Astrocyte of the hippocampus (primary cell): ENCODE measurements at regions not wholly inside any gene's neighbourhood (a gene's known extent, or its start where the extent isn't known, plus 50 kb on each side); places are given as distances from the start of the nearest gene placed in this dataset.

ENCODE experiments used
- DNase-seq: peaks from one replicate; pipeline ENCODE4 v3.0.0; 2011; ENCODE audit warnings: low read depth, low spot score

DNA sequence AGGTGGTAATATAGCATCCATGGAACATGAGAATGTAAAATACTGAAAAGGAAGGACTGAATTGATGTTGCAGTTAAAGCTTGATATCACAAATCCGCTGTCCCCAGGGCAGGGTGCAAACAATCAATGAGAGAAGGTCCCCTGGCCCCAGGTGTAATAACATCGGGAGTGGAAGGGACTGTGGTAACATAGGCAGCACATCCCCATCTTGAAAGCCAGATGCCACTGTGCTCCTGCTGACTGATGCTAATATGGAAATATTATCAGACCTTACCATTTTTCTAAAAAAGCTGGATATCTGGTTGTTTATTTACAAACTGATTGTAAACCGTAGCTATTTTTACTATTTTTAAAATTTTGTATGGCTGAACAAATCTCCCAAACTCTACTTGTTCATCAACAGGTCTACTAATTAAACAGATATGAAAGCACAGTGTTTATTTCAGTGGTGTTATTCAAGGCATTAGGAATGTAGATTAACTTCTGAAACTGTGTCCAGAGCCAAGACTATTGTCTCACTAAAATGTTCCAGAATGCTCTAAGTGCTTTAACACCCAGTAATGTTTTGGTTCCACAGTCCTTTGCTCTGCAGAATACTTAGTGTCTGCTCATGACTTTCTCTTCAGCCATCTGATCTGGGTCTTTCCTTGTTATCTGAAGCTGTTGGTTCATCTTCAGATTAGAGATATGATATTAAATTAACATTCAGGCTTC is 386.0 kb upstream of the RARB start:
- DNase-seq: peak; percentile 38

DNA sequence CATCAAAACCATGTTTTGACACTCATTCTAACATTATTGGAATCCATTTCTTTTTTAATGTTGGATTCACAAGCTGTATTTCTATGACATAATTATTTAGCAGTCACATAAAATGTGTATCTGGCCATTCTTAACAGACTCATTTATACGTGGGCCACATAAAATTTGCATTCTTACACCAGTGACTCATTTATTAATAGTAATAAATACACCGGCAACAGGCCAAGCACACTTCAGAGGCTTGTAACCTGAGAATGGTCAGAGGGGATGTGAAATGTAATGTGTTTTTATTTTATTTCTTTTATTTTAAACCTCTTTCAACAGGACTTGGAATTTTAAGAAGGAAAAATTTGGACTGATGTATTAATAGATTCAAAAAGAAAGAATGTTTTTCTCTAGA is 384.9 kb upstream of the RARB start:
- no peak for DNase-seq

GRCh38 chr3:25043749-25044148 is 384.3 kb upstream of the RARB start:
- DNase-seq: no peak

- DNase-seq: peak; percentile 55
Observed at GRCh38 chr3:25044762-25045710, 383.0 kb upstream of the RARB start.

- peak; percentile 21 for DNase-seq
Observed at GRCh38 chr3:25046911-25047771, 380.9 kb upstream of the RARB start.

GRCh38 chr3:25049304-25049703 is 378.8 kb upstream of the RARB start:
- no peak for DNase-seq

DNA sequence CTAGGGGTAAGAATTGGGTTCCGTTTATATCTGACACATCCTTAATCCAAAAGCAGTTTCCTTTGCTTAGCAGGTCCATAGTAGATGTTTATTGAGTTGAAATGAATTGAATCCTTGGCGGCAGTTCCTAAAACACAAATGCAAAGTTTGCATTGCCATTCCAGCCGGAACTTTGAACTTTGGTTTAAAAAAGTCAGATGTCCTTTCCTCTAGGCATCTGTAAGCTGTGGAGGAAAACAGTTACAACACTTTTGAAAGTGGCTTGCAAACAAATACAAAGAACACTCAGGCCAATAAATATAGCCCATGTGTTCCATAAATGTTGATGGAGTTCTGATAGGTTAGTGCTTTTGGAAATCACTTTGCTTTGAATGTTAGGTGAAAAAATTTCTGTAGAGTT is 374.7 kb upstream of the RARB start:
- no peak for DNase-seq

DNA sequence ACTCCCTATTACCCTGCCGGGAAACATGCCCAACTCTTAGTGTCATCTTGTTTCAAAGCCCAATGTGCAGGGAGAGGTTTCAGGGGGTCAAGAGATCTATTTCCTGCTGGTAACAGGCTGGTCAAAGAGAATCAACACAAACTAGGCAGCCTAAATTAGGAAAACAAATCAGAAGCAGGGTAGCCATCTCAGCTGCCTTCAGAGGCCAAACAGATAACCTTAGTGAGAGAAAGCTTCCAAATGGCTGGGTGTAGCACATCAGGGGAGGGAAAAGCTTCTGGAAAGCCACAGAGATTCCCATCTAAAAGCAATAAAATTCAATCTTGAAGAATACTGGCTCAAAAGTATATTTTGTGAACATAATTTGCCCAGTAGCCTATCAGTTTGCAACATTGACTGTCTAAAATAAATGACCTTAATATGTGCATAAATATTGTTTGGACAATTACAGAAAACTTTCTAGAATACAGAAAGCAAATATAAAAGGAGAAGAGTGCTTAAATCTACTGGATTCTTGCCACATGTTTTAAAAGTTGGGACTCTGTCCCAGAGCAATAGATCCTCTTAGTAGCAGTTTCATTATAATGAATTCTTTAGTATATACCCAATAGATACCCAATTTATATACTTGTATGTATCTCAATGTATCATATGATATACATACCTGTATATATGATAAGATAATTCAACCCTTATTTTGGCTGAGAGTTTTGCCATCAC is 371.9 kb upstream of the RARB start:
- no peak for DNase-seq

- no peak for DNase-seq
Observed at GRCh38 chr3:25056803-25057351, 371.2 kb upstream of the RARB start.

DNA sequence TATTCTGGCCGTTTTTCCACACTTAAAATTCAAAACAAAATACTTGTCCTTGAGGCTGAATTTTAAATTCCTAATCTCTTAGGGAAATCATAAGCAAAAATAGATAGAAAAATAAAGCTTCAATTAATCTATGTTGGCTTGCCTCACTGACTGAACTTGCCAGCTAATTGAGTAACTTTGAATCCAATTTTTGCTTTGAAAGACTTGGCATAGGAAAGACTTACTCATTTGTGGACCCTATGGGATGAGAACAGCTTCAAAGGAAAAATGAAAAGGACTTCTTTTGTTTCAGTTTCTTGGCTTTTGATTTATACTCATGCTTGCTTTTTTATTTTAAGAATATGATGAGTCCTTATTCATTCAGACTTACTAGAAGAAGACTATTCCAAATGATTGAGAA is 370.7 kb upstream of the RARB start:
- DNase-seq: no peak

DNA sequence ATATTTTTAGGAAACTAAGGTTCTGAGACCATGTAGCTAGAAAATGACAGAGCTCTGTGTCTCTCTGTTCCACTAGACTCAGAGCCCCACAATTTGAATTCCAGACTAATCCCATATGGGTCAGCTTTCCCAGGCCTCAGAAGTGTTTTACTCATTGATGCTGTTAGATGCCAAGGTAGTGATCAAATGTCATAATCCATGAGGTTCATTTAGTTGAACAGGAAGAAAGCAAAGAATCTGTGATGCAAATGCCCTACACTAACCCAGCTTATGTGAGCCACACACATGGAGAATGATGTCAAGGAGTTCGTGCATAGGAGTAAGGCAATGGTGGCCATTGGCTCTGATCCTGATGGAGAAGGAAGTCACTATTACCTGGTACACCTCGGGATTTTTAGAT is 363.4 kb upstream of the RARB start:
- no peak for DNase-seq

DNA sequence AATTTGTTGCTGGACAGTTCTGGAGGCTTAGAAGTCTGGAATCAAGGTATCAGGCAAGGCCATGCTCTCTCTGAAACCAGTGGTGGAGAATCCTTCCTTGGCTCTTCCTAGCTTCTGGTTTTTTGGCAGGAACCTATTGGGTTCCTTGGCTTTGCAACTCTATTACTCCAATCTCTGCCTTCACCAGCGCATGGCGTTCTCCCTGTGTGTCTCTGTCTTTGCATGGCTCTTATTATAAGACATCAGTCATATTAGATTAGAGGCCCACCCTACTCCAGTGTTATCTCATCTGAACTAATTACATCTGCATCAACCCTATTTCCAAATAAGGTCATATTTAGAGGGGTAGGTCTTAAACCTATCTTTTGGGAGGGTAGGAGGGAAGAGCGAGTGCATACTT is 358.1 kb upstream of the RARB start:
- no peak for DNase-seq

- DNase-seq: no peak
Observed at GRCh38 chr3:25071846-25072245, 356.2 kb upstream of the RARB start.

- no peak for DNase-seq
Observed at GRCh38 chr3:25073423-25073822, 354.6 kb upstream of the RARB start.

- DNase-seq: no peak
Observed at GRCh38 chr3:25074149-25074548, 353.9 kb upstream of the RARB start.

DNA sequence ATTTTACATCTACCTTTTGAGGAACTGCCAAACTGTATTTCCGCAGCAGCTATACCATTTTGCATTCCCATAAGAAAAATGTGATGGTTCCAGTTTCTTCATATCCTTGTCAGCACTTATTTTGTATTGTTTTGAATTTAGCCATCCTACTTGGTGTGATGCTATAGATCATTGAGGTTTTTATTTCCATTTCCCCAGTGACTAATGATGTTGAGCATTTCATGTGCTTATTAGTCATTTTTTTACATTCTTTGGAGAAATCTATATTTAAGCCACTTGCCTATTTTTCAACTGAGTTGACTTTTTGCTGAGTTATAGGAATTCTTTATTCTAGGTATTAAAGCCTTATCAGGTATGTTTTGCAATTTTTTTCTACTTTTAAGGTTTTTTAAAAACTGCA is 347.6 kb upstream of the RARB start:
- no peak for DNase-seq

DNA sequence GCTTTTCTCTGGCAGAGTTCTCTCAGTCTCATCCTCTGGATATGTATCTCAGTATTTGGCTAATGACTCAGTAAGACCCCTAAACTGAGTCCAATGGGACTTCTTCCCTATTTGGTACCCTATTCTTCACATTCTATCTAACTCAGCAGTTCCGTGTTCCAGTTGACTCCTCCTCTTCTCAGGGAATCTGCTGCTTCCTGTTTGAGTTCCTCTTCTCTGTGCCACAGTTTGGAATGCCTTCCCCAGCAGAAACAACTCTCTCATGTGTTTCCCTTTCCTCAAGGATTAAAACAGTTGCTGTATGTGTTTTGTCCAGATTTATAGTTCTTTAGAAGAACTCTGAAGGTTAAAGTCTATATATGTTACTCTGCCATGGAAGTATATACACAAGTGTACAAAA is 344.0 kb upstream of the RARB start:
- DNase-seq: no peak

- DNase-seq: no peak
Observed at GRCh38 chr3:25086721-25087120, 341.3 kb upstream of the RARB start.

DNA sequence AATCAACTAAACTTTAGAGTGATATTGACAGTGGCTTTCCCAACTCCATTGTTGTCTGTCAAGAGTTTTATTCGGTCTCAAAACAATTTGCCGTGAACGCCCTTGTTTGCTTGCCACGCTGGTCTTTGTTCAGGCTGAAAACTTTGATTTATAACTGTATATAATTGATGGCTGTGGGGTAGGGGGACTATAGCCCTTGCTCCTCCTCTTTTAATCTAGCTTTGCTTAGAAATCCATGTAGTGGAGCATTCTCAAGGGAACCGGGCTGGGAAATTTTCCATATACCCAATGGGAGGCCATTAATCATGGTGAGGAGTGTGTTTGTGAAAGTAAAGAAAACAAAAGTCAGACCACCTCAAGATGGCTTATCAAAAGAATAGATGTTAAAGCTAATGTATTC is 339.8 kb upstream of the RARB start:
- DNase-seq: peak; percentile 57

DNA sequence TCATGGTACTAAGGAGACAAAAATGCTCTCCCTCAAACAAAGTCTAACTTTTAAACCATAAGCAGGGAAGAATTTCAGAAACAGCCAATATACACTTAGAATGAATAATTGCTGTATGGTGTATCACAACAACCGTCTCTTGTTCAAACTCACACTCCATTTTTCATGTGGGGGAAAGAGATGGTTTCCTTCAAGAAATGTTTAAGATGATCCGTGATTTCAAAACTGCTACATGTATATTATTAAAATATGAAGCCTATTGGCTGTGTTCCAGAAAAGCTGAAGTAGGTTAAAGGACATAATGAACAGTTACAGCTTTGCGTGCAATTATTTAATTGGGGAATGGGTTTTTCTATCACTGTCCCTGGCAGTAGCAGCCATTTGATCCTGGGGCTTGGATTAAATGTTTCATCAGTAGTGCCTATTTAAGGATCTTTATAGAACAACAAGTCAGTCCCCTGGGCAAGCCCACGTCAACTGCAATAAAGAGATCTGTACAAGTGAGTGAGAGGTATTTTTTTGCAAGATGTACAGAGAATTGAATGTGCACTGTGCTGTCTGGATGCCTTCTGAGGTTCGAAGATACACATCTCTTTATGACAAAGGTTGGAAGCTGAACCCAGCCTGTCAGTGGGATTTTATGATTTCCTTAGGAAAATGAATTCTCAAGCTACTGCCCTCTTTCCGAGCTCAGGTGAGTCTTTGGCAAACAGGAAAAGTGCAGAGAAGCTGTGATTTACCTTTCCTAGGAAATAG is 337.2 kb upstream of the RARB start:
- no peak for DNase-seq
